IgD-negative memory B cell (primary cell): ENCODE measurements at regions not wholly inside any gene's neighbourhood (a gene's known extent, or its start where the extent isn't known, plus 50 kb on each side); places are given as distances from the start of the nearest gene placed in this dataset.

Experiments used
- H3K27ac Mint-ChIP-seq, 3 donors: one replicate each; pipeline ENCODE4 v1.8.0; 2020 to 2022; ENCODE audit warnings: mild to moderate bottlenecking in 3 of 3, mixed read lengths in 3 of 3, moderate library complexity in 1 of 3
- H3K27me3 Mint-ChIP-seq: one replicate; pipeline ENCODE4 v1.8.0; 2021; ENCODE audit warnings: mixed read lengths
- H3K36me3 Mint-ChIP-seq: one replicate; pipeline ENCODE4 v1.8.0; 2020; ENCODE audit warnings: mild to moderate bottlenecking, mixed read lengths
- H3K4me1 Mint-ChIP-seq, 3 donors: one replicate each; pipeline ENCODE4 v1.8.0; 2020 to 2022; ENCODE audit warnings: mixed read lengths in 3 of 3, mild to moderate bottlenecking in 1 of 3
- H3K4me3 Mint-ChIP-seq, 4 donors: one replicate each; pipeline ENCODE4 v1.8.0; 2020 to 2022; ENCODE audit warnings: mild to moderate bottlenecking in 4 of 4, mixed read lengths in 4 of 4, moderate library complexity in 3 of 4
- H3K9me3 Mint-ChIP-seq, 3 donors: one replicate each; pipeline ENCODE4 v1.8.0; 2020 to 2021; ENCODE audit warnings: mixed read lengths in 3 of 3, mild to moderate bottlenecking in 1 of 3

DNA sequence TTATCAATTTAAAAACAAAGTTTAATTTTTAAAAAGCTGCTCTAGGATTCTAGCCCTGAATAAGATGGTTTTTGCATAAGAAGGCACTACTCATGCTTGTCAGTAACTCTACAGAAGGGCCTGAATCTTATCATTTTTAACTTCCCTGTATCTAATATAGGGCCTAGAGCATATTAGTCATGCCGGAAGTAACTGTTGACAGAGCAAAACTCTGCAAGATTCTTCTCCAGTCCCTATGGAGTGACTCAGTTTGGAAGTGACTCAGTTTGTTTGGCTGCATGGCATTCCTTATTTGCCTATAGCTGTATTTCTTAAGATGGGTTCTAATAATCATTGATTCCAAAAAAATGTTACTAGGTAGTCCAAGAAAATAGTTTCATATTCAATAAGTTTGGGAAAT lies 431.8 kb upstream of the HTR2C start:
- Mint-ChIP-seq H3K36me3 (no peaks in the 10 kb centered on the region), H3K27me3 (no peaks in the 10 kb centered on the region), H3K4me3 (no peak overlapping the region), H3K9me3 (peaks cover 0 to 2% (median 0%) of the 10 kb centered on the region in 3 donors), H3K4me1 (no peaks in the 10 kb centered on the region), H3K27ac (no peak overlapping the region)

DNA sequence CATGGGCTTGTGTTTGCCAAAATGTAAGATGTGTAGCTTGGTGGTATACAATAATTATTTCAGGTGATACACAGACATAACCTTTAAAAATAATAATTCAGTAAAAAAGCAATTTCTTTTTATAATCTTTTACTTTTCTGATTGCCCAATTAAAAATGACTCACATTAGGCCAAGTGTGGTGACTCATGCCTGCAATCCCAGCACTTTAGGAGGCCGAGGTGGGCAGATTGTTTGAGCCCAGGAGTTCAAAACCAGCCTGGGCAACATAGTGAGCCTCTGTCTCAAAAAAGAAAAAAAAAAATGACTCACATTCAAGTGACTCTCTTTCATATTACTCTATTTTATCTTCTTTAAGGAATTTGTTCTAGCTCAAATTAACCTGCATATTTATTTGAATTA lies 449.4 kb upstream of the HTR2C start:
- Mint-ChIP-seq H3K27ac (no peak overlapping the region), H3K27me3 (peaks cover 5% of the 10 kb centered on the region), H3K9me3 (peaks cover 0 to 2% (median 2%) of the 10 kb centered on the region in 3 donors), H3K4me1 (no peaks in the 10 kb centered on the region), H3K4me3 (no peak overlapping the region), H3K36me3 (no peaks in the 10 kb centered on the region)

DNA sequence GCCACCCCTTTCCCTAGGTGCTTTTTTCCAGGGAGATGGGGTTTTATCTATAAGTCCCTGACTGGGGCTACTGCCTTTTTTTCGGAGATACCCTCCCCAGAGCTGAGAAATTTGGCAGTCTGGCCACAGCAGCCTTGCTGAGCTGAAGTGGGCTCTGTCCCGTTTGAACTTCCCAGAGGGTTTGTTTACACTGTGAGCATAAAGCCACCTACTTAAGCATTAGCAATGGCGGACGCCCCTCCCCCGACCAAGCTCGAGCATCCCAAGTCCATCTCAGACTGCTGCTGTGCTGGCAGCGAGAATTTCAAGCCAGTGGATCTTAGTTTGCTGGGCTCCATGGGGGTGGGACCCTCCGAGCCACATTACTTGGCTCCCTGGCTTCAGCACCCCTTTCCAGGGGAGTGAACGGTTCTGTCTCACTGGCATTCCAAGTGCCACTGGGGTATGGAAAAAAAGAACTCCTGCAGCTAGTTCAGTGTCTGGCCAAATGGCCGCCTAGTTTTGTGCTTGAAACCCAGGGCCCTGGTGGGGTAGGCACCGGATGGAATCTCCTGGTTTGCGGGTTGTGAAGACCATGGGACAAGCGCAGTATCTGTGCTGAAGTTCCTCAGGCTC lies 456.4 kb upstream of the HTR2C start:
- Mint-ChIP-seq H3K4me1 (no peaks in the 10 kb centered on the region), H3K27me3 (peaks cover 9% of the 10 kb centered on the region), H3K27ac (no peak overlapping the region), H3K9me3 (peaks cover 0 to 2% (median 0%) of the 10 kb centered on the region in 3 donors), H3K36me3 (no peaks in the 10 kb centered on the region), H3K4me3 (no peak overlapping the region)

DNA sequence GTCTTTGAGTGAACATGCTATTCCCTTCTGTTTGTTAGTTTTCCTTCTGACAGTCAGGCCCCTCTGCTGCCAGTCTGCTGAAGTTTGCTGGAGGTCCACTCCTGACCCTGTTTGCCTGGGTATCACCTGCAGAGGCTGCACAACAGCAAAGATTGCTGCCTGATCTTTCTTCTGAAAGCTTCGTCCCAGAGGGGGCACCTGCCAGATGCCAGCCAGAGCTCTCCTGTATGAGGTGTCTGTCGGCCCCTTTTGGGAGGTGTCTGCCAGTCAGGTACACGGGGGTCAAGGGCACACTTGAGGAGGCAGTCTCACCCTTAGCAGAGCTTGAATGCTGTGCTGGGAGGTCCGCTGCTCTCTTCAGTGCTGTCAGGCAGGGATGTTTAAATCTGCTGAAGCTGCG lies 456.9 kb upstream of the HTR2C start:
- H3K27ac Mint-ChIP-seq, result no peak overlapping the region
- no peak overlapping the region for H3K4me3 Mint-ChIP-seq
- peaks cover 9% of the 10 kb centered on the region for H3K27me3 Mint-ChIP-seq
- no peaks in the 10 kb centered on the region for H3K4me1 Mint-ChIP-seq
- peaks cover 0 to 2% (median 0%) of the 10 kb centered on the region in 3 donors for H3K9me3 Mint-ChIP-seq
- H3K36me3 Mint-ChIP-seq, result no peaks in the 10 kb centered on the region

DNA sequence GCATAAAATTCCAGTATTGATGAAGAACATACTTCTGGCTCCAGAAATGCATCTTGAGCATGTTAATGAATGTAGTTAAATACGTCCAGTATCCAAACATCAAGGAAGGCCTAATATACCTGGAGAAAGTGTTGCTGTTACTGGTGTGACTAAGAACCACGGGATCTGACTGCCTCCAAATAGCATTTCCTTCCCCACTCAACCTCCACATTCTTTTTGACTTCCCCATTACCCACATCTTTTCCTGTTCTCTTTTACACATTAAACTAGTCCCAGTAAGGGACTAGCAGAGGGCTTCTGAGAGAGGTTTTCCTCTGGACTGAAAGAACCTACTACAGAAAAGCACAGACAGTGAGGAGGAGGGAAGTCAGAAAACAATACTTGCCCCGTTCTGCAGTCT lies 482.8 kb upstream of the HTR2C start:
- Mint-ChIP-seq H3K27me3 (no peaks in the 10 kb centered on the region), H3K27ac (no peak overlapping the region), H3K4me1 (no peaks in the 10 kb centered on the region), H3K36me3 (no peaks in the 10 kb centered on the region), H3K4me3 (no peak overlapping the region), H3K9me3 (no peaks in the 10 kb centered on the region)

DNA sequence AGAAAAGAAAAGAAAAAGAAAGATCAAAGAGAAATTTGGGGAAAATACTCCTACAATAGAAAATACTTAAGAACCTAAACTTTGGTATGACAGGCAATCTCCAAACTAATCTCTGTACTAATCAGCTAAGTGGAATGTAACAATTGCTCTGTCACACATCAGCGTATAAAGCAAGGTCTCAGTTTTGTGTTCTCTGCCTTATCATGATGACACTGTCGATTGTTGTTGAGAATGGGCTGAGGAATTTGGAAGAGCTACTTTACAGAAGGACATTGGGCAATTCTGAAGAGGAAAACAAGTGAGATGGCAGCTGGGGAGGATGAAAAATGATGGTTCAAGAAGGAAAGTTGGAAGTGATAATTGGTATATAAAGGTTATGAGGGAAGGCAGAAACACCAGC lies 486.0 kb upstream of the HTR2C start:
- Mint-ChIP-seq H3K36me3 (no peaks in the 10 kb centered on the region), H3K9me3 (peaks cover 0 to 2% (median 0%) of the 10 kb centered on the region in 3 donors), H3K4me1 (no peaks in the 10 kb centered on the region), H3K27ac (no peak overlapping the region), H3K27me3 (no peaks in the 10 kb centered on the region), H3K4me3 (no peak overlapping the region)

DNA sequence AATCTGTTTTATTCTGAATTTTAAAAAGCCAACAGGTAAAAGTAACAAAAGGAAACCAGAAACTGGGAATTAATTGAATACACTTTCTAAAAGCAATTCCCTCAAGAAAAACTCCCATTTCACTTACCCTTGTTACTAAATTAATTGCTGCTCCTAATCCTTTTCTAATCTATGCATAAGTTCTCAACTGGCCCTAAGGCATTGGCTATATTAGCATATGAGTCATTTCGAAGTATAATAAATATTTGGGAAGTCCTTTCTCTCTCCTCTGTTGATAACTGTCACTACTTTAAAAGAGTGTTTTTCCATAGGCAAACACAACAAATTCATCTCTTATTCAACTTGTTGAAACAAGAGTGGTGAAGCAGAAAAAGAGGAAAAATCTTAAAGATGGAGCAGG lies 486.5 kb upstream of the HTR2C start:
- Mint-ChIP-seq H3K9me3 (peaks cover 0 to 4% (median 0%) of the 10 kb centered on the region in 3 donors), H3K27ac (no peak overlapping the region), H3K4me1 (no peaks in the 10 kb centered on the region), H3K27me3 (no peaks in the 10 kb centered on the region), H3K4me3 (no peak overlapping the region), H3K36me3 (no peaks in the 10 kb centered on the region)

DNA sequence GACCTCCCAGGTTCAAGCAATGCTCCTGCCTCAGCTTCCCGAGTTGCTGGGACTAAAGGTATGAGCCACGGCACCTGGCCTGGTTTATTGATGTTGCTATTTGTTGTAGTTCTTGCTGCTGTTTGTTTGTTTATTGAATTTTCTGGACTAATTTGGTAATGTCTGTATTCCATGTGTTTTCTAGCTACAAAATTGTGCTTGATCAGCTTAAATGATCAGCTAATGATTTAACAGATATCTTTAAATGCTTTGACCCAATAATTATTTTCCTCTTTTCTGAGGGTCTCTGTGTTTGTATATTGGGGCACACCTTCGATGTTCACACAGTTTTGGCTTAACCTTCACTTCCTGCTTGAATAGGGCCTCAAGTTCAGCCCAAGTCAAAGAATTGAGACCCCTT lies 488.1 kb upstream of the HTR2C start:
- H3K27me3 Mint-ChIP-seq, result no peaks in the 10 kb centered on the region
- H3K9me3 Mint-ChIP-seq, result peaks cover 0 to 5% (median 3%) of the 10 kb centered on the region in 3 donors
- H3K4me1 Mint-ChIP-seq, result no peaks in the 10 kb centered on the region
- H3K27ac Mint-ChIP-seq, result no peak overlapping the region
- H3K4me3 Mint-ChIP-seq, result peak overlapping the region in 1 of 4 donors; percentile 4
- H3K36me3 Mint-ChIP-seq, result no peaks in the 10 kb centered on the region

DNA sequence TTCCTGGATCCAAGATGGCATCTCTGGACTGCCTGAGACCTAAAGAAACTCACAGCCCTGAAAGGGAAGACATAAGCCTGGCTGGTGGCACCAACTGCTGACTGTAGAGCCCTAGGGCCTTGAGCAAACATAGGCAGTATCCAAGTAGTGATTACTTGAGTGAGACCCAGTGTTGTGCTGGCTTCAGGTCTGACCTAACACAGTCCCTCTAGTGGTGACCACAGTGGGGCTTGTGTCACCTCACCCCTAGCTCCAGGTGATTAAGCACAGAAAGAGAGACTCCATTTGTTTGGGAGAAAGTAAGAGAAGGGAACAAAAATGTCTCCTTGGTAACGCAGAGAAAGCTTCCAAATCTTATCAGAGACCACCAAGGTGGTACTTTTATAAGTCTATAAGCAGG lies 496.3 kb upstream of the HTR2C start:
- H3K9me3 Mint-ChIP-seq, result peaks cover 0 to 3% (median 2%) of the 10 kb centered on the region in 3 donors

DNA sequence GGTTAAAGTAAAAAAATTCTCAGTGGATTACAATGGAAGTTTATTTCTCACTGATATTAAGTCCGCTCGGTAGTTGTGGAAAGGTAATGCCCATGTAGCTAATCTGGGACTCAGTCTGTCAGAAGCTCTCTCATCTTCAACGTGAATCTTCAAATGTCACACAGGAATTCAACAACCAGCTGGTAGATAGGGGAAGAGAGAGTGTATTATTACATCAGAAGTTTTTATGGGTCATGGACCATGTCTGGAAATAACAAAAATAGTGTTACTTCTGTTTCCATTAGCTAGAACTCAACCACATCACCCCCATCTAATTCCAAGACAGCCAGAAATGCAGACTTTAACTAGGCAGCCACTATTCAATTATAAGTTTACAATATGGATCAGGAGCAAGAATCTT lies 506.1 kb upstream of the HTR2C start:
- H3K36me3 Mint-ChIP-seq, result no peaks in the 10 kb centered on the region
- peaks cover 0 to 2% (median 0%) of the 10 kb centered on the region in 3 donors for H3K9me3 Mint-ChIP-seq
- H3K27me3 Mint-ChIP-seq, result no peaks in the 10 kb centered on the region
- H3K4me3 Mint-ChIP-seq, result no peak overlapping the region
- no peak overlapping the region for H3K27ac Mint-ChIP-seq
- H3K4me1 Mint-ChIP-seq, result peaks cover 2 to 5% (median 5%) of the 10 kb centered on the region in 3 donors

More for the DNA sequence above, 496.3 kb upstream of the HTR2C start:
- peaks cover 5% of the 10 kb centered on the region for H3K36me3 Mint-ChIP-seq
- H3K27ac Mint-ChIP-seq, result no peak overlapping the region
- H3K27me3 Mint-ChIP-seq, result peaks cover 3% of the 10 kb centered on the region
- H3K4me3 Mint-ChIP-seq, result no peak overlapping the region
- no peaks in the 10 kb centered on the region for H3K4me1 Mint-ChIP-seq

DNA sequence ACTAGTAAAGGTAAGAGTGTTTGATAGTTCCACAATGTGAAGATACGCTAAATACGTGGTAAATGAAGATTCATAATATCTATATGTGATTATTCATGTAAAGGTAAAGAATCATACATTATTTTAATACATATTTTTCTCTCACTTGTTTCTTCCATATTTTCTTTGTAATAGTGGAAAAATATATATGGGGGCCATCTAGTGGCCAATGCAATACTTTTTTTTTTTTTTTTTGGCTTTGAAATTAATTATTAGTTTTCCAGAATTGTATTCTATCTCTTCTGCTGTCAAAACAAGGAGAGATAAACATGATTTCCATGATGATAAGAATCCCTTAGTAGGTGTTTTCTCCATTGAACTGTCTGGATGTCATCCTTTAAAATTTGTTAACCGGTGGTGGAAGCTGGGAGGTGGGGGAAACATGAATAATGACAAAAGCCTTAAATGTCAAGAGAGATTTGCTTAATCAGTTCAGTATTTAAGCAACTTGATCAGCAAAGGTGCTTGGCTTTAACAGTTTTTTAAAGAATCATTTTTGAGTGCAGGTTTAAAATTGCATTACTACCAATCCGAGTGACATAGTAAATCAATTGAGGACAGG lies 508.7 kb upstream of the HTR2C start:
- no peak overlapping the region for H3K27ac Mint-ChIP-seq
- no peaks in the 10 kb centered on the region for H3K27me3 Mint-ChIP-seq
- H3K36me3 Mint-ChIP-seq, result no peaks in the 10 kb centered on the region
- peaks cover 2 to 5% (median 4%) of the 10 kb centered on the region in 3 donors for H3K4me1 Mint-ChIP-seq
- no peak overlapping the region for H3K4me3 Mint-ChIP-seq
- peaks cover 0 to 5% (median 0%) of the 10 kb centered on the region in 3 donors for H3K9me3 Mint-ChIP-seq

DNA sequence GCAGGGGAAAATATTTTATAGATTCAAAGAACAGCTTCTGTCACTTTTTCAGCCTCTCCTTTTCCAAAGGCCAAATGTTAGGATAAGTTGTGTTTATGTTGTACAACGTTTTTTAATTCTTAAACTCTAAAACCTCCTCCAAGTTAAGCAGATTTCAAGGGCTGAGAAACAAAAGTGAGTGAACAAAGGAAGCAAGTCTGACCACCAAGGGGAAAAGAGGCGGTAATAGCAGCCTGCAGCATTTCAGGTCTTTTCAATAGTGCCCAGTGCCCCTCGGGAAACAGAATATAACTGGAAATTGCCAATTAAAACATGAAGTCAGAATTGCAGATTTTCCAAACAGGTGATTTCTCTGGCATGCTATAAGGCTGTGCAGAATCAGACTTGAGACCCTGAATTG lies 510.0 kb upstream of the HTR2C start:
- H3K27ac Mint-ChIP-seq, result no peak overlapping the region
- peaks cover 0 to 3% (median 0%) of the 10 kb centered on the region in 3 donors for H3K9me3 Mint-ChIP-seq
- no peak overlapping the region for H3K4me3 Mint-ChIP-seq
- H3K27me3 Mint-ChIP-seq, result no peaks in the 10 kb centered on the region
- H3K36me3 Mint-ChIP-seq, result no peaks in the 10 kb centered on the region
- H3K4me1 Mint-ChIP-seq, result peaks cover 2 to 5% (median 4%) of the 10 kb centered on the region in 3 donors

DNA sequence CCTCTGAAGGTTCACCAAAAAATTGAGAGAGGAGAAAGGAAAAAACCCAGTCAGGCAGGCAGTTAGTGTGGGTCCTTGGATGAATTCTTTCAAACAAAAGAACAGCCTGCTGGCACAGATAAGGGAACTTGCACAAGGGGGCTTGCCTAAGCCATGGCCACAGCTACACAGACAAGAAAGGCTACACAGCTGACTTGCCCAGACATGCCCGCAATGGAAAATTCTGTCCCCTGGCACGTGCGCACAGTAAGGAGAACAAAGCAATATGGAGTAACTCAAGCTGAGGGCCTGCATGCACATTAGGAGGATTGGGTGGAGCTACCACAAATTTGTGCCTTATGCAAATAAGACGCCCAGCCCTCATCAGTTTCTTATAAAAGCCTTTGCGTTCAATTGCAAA lies 512.5 kb upstream of the HTR2C start:
- Mint-ChIP-seq H3K27me3 (no peaks in the 10 kb centered on the region), H3K36me3 (no peaks in the 10 kb centered on the region), H3K4me3 (no peak overlapping the region), H3K27ac (no peak overlapping the region), H3K9me3 (peaks cover 0 to 3% (median 0%) of the 10 kb centered on the region in 3 donors), H3K4me1 (peaks cover 2 to 5% (median 4%) of the 10 kb centered on the region in 3 donors)

DNA sequence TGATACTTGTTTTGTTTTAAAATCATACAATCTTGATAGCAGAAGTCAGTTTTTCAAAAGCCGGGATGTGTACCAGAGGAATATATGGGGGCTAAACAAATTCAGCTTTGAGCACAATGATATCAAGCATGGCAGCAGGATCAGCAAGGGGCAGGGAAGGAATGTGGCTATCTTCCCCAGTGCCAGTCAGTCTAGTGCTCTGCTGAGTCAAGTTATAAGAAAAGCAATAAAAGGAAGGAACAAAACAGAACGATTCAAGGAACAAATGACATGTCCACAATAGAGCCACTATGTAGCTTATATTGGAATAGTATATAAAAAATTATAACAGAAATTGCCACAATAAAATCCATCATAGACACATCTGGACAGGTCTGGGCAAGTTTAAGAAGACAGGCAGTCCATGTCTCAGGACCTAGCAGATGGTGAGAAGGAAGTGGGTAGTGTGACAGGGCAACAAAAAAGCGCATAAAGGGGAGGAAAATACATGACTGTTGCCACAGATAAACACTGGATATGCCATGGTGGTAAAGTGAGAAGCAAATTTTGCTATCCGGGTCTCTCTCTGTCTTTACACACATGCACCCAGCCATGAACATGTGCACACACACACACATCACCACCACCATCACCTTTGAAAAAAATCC lies 518.2 kb upstream of the HTR2C start:
- Mint-ChIP-seq H3K36me3 (no peaks in the 10 kb centered on the region), H3K27me3 (no peaks in the 10 kb centered on the region), H3K27ac (no peak overlapping the region), H3K4me1 (no peaks in the 10 kb centered on the region), H3K9me3 (no peaks in the 10 kb centered on the region), H3K4me3 (no peak overlapping the region)

DNA sequence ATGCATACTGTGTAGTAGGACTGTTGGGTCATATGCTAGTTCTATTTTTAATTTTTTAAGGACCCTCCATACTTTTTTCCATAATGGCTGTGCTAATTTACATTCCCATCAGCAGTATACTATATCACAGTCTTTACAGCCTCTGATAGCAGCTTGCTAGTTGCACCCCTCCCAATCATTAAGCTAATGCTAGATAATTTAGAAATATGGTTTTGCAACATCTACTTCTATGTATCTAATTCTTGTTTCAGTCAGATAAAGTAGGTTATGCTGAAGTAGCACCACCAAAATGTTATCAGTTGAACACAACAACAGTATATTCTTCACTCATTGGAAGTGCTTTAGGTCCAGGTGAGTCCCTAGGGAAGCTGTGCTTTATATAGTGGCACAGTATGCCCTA lies 522.7 kb upstream of the HTR2C start:
- Mint-ChIP-seq H3K36me3 (no peaks in the 10 kb centered on the region), H3K4me3 (no peak overlapping the region)

DNA sequence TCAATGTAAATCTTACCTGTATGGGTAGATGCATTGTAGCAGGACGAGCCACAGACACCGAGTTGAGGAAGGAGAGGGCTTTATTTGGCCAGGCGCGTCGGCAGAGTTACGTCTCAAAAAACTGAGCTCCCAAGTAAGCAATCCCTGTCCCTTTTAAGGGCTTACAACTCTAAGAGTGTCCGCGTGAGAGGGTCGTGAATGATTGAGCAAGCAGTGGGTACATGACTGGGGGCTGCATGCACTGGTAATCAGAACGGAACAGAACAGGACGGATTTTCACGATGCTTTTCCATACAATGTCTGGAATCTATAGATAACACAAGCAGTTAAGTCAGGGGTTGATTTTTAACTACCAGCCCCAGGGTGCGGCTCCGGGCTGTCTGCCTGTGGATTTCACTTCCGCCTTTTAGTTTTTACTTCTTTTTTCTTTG lies 524.9 kb upstream of the HTR2C start:
- Mint-ChIP-seq H3K4me1 (peaks cover 0 to 4% (median 3%) of the 10 kb centered on the region in 3 donors), H3K27me3 (peaks cover 4% of the 10 kb centered on the region), H3K27ac (no peak overlapping the region), H3K36me3 (no peaks in the 10 kb centered on the region), H3K4me3 (peak overlapping the region in 2 of 4 donors; percentile 1 to 86), H3K9me3 (no peaks in the 10 kb centered on the region)

More for the DNA sequence above, 522.7 kb upstream of the HTR2C start:
- H3K9me3 Mint-ChIP-seq, result no peaks in the 10 kb centered on the region
- peaks cover 0 to 4% (median 3%) of the 10 kb centered on the region in 3 donors for H3K4me1 Mint-ChIP-seq
- no peak overlapping the region for H3K27ac Mint-ChIP-seq
- H3K27me3 Mint-ChIP-seq, result peaks cover 4% of the 10 kb centered on the region
